ELF-1 (cell line): ENCODE measurements at regions not wholly inside any gene's neighbourhood (a gene's known extent, or its start where the extent isn't known, plus 50 kb on each side); places are given as distances from the start of the nearest gene placed in this dataset.

Experiments
- DNase-seq: peaks from one replicate; pipeline ENCODE4 v3.0.0-alpha.2; 2016; ENCODE audit warnings: low read depth, low spot score

DNA sequence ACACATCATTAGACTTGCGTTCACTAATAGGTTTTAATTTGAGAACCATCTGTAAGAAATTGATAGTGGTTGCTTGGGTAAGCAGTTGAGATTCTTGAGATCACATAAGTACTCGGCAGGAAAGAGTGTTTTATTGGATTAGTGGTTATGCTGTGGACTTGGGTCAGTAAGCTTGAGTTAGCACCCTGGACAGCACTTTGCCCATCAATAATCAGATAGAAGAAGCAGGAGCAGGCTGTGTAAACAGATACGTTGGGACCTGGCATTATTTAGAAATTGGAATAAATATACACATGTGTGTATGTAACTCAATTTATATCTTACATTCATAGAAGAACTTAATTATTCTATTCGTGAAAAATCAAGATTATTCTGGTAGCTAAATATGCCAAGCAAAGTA is 357.5 kb upstream of the SMIM31 start:
- DNase-seq, result no peak

DNA sequence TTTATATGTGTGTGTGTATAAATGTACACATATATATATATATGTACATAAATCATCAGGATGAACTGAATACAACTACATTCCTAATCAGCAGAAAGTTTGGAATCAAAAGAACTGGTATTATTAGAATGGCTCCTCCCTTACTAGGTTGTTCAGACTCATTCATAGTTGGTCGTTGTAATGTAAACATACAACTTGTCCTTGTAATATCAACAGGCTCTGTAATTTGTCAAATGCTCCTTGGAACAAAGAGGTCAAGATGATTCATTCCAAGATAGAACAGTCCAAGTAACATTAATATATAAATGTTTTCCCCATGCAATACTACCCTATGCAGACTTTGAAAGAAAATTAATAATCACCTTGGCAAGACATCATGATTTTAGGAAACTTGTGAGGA is 351.4 kb upstream of the SMIM31 start:
- DNase-seq, result no peak

DNA sequence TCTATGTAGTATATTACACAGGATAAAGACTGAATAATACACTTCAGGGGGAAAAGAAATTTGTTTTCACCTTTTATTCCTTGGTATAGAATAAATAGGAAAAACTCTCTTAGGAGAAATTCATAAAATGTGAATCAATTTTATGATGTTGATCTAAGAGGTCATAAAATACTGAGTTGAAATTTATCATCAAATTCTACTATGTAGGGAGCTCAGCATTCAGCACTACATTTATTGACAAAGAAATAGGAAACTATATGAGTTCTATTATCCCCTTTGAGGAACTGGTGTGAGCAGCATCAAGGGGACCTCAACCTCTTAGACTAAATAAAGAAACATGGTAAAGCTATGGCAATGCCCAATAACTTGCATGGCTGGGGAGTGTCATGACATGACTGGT is 348.2 kb upstream of the SMIM31 start:
- no peak for DNase-seq

DNA sequence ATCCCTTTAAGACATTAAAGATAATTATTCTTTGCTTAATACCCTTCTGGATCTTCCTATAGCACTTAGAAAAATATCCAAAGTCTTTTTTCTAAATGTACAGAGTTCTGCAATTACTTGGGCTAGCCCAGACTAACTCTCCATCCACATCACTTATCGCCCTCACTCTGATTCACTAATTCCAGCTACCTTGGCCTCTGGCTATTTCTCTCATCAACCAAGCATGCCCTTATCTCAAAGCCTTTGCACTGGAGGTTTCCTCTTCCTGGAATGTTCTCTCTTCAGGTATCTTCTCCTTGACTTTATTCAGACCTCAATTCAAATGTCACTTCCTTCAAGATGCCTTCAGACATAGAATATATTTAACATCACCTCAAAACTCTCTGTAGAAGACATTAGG is 345.1 kb upstream of the SMIM31 start:
- DNase-seq, result no peak

DNA sequence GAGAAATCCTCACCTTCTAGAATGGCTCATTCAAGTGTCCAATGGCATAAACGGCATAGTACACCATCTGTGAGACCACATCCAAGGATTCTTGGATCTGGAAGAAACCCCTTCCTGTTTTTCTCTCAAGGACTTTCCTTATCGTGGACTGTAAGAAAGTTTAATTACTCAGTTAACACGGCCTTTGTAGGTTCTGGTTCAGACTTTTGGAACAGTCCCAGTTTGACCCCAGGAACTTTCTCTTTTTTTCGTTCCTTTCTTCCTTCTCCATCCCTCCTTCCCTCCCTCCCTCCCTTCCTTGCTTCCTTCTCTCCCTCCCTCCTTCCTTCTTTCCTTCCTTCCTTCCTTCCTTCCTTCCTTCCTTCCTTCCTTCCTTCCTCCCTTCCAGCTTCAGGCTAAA is 343.5 kb upstream of the SMIM31 start:
- DNase-seq, result no peak

DNA sequence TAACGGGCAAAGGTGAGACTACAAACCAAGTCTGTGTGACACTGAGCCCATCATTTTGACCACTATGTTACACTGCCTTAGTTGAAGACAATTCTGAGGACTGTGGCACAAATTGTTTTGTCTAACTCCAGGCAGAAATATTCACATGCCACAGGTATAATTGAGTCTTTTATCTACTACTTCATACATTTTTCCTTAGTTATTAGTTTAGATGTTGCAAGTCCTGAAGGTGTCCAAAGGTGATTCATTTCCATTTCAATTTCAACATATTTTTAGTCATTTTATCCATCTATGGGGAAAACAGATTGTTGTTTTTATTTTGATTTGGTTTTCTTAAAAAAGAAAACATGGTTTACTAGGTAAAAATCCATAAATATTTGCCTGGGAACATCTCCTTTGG is 341.7 kb upstream of the SMIM31 start:
- no peak for DNase-seq

DNA sequence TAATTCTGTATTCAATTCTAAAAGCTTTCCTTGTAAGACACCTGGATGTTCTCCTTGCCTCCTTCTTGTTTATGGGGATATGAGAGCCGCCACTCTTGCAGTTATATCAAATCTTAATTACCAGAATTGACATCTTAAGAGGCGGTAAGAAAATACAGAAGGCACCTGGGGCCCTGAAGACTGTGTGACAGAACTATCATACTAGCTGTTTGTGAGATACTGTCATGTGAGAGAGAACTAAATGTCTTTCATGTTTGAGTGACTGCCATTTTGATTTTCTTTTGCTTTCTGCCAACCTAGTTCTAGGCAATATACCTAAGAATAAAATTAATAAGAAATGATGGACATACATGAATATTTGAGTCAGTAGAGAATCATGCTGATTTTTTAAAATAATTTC is 340.2 kb upstream of the SMIM31 start:
- DNase-seq, result no peak

DNA sequence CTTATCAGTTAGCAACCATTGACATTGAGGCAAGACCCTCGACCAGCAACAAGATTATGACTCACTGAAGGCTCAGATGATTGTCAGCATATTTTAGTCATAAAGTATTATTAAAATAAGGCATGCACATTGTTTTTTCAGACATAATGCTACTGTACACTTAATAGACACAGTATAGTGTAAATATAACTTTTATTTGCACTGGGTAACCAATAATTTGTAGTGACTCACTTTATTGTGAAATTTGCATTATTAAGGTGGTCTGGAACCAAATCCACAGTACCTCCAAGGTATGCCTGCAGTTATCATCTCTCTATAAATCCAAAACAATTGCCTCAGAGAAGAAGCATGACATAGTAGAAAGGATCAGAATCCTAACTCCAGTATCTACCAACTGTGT is 330.1 kb upstream of the SMIM31 start:
- DNase-seq, result no peak

DNA sequence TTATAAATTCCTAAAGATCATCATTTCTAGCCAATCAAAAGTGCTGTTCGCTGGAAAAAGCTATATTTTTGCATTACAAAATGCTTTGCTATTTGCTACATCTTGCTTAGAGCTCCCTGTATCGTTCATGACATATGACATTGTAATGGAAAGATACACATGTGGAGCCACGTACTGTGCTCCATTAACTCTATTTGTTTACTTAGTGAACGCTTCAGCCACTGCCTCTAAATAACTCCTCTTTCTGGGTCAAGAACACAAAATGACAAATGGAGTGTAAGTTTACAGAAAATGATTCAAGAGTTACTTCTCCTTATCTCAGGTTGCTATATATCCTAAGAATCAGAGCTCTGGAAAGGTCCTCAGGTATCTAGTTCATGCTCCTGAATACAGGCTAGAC is 329.1 kb upstream of the SMIM31 start:
- DNase-seq, result no peak

DNA sequence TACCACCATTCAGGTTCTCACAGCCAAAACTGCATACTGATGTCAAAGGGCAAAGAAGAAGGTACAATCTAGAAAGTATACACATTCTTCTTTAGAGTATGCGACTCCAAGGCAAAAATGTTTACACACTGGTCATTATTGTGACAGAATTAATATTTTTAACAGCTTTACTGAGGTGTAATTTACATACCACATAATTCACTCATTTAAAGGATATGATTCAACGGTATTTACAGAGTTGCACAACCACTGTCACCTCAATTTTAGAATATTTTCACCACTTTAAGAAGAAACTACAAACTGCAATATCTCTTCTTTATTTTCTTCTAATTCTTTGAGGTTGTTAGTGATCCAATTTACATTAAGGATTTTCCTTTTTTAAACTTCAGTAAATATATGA is 325.4 kb upstream of the SMIM31 start:
- DNase-seq, result no peak

DNA sequence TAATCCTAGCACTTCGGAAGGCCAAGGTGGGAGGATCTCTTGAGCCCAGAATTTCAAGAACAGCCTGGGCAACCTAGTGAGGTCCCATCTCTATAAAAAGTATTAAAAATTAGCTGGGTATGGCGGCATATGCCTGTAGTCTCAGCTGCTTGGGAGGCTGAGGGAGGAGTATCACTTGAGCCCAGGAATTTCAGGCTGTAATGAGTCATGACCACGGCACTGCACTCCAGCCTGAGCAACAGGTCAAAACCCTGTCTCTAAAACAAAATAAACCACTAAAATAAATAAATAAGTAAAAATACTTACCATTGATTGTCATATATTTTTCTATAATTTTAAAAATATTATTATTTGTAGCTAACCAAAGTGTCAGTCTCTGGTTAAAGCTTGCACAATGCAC is 315.6 kb upstream of the SMIM31 start:
- no peak for DNase-seq

DNA sequence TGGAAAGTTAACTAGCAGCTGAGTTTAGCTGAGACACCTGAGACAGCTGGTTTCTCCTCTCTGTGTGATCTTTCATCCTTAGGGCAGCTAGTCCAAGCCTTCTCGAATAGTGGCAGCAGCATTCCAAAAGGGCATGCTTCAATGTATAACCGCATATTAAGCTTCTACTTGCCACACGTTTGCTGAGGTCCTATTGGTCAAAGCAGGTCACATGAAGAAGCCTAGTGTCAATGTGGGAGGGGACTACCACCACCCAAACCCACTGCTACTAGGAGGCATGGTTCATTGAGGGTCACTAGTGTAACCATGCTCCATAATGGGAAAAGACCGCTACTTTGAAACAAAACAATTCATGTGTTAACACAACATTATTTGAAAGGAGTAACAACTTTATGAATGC is 314.9 kb upstream of the SMIM31 start:
- DNase-seq, result no peak

DNA sequence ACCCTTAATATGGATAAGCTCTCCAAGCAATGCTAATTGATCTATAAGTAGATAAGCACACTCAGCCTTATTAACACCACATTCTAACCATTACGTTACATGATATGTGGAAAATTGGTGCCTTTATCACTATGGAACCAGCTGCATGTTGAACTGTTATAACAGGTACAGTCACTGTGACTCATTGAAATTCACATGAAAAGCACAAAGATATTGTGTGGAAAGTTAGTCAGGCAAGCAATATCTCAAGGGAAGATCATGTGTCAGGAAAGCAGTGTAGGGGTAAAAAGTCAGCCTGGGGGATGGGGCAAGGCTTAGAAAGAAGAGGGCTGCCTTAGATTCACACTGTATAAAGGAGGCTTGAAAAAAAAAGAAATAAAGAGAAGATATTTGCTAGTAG is 313.7 kb upstream of the SMIM31 start:
- DNase-seq, result no peak

DNA sequence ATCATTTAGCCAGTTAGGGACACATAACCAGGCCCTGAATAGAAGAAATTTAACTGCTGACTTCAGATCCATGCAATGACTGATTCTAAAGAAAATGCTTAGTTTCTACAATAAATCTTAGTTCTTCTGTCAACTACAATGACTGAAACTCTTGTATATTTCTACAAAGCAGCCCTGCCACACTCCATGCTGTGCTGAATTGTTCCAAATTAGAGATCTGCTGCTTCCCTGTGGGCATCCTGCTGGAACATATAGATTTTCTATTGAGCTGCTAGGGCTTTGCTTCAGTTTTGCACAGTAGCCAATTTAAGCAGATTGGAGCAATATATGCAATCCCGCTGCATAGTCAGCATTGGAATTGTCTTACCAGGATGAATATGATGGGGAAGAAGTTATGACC is 312.8 kb upstream of the SMIM31 start:
- no peak for DNase-seq

DNA sequence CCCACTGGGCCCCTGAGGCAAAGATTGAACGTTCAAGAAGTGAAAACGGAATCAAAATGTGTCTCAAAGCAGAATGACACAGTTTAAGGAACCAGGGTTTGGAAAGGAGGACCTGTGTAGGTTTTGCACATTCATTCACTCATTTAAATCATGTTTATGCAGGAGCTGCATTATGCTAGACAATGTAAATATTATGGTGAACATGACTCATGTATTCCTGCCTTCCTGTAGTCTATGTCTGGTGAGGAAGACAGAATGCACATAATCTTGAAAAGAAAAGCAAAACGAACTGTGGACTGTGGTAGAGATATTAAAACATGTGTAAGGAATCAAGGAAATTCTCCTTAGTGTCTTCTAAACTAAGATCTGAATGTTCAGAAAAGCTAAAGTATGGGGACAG is 311.8 kb upstream of the SMIM31 start:
- DNase-seq, result no peak

DNA sequence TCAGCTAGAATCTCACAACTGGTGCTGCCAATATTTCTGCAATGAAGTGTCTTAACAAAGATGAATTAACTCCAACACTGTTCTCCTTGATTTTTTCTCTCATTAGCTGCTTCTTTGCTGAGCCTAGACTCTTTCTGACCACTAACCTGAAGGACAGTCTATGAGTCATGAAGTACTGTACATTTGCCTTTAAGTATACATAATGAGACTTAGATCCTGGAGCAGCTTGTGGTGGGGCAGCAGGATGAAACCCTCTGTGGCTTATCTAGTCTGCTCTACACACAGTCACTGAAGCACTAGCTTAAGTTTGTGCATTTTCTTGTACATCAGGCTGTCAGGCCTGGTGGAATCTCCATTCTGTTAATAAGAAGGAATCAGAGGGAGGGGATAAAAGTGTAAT is 307.4 kb upstream of the SMIM31 start:
- no peak for DNase-seq

DNA sequence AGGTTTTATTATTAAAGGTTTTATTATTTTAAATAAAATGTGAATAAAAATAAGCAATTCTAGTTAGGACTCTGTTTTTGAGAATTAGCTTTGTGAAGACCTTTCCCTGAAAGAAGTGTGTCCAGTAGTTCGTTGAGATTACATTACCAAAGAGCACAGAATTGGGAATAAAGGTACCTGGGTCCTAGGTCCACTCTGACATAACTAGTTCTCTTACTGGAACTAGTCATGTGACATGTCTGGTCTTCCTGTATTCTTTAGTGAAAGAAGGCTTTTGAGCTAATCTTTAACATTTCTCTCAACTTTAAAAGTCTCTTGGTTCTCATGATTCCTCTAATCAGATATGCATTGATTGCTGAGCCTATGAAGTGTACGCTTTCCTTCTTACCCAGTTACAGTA is 292.0 kb upstream of the SMIM31 start:
- DNase-seq, result no peak

DNA sequence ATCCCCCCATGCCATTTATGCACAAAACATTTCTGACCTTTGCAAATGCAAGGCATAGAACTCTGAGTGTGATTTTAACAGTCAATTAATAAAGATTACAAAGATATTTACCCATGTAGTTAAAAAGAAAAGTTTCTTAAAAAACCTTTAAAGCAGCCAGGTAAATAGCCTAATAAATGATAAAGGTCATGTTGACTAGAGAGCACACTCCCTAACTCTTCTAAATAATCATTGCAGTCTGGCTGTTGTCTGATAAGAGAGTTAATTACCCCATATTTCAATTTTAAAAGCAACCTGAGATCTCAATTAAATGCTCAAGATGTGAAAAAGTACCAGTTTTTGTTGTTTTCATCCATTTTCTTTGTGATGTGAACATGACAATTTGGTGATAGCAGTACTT is 291.5 kb upstream of the SMIM31 start:
- DNase-seq, result no peak

DNA sequence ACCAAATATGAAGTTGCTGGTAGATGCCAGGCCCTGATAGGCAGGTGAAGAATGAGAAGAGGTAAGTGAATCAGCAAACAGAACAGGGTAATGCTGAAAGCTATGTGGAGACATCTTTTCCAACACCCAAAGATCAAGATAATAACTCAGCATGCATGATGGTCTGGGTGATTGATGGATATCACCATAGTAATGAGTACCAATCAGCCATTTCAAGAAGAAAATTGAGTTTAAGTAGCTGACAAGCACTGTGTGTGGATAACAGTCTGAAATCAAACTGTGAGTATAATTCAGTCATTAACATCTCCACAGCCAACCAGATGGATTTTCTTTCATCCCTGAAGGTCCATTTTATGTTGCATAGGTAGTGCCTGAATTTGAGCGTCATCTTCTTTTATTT is 289.6 kb upstream of the SMIM31 start:
- DNase-seq, result no peak

DNA sequence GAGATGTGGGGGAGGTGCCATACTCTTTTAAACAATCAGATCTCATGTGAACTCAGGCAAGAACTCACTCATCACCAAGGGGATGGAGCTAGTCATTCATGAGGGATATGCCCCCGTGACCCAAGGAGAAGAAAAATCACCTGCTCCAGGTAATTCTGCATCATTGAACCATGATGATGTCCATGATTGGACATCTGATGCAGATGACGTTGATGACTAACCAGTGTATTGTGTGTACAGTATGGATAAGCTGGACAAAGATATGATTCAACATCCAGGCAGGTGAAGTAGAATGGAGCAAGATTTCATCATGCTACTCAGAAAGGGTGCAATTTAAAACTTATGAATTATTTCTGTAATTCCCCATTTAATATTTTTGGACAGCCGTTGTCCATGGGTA is 286.4 kb upstream of the SMIM31 start:
- DNase-seq, result no peak

DNA sequence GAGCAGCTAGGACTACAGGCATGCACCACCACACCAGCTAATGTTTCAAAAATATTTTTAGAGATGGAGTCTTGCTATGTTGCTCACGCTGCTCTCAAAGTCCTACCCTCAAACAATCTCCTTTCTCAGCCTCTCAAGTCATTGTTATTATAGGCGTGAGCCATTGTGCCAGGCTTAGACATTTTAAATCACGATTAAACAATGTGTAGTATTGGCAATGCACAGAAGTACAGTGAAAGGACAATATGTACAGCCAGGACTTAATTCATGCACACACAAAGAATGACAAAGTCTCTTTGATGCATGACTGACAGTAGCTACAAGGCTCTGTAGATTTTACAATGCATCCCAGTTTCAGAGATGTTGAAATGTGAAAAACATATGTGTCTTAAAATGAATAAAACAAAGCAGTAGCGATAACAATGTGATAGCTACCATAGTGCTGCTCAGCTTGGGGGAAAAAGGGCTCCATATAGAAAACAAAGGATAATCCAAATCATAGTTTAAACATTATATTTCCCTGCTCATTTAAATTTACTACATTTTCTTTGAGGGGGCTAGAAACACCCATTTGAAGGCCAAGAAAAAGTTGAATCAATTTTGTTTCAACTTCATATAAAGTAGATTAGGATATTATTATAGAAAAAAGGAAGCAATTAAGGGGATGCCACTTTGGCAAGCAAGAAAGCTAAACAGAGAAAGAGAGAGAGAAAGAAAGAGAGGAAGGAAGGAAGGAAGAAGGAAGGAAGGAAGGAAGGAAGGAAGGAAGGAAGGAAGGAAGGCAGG is 272.4 kb upstream of the SMIM31 start:
- DNase-seq, result no peak

DNA sequence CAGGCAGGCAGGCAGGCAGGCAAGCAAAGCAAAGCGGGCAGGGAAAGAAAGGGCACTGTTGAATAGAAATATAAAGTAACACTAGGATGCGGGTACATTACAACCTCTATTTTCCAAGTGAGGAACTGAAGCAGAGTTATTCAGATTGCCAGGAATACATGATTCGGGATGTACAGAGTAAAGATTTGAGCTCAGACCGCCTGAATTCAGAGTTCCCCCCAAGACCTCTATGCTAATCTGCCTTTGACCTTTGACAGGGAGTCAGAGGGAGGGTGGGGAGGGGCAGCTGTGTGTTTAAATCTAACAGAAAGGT is 271.9 kb upstream of the SMIM31 start:
- DNase-seq, result no peak

DNA sequence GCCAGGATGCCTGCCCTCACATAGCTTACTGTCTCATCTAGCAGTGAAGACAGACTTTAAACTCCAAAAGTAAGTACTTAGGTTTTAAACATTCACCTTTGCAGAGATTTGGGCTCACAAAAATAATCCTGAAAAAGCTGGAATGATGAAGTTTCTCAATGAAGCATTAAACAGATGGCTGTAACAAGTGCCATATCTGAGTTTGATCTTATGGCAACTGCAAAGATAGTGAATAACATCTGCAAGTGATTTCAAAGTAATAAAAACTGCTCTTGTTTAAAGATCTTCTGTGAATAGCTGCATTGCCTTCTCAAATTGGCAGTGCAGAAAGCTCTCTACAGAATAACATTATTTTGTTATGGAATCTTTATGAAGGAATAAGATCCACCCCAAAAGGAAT is 271.2 kb upstream of the SMIM31 start:
- DNase-seq, result no peak

DNA sequence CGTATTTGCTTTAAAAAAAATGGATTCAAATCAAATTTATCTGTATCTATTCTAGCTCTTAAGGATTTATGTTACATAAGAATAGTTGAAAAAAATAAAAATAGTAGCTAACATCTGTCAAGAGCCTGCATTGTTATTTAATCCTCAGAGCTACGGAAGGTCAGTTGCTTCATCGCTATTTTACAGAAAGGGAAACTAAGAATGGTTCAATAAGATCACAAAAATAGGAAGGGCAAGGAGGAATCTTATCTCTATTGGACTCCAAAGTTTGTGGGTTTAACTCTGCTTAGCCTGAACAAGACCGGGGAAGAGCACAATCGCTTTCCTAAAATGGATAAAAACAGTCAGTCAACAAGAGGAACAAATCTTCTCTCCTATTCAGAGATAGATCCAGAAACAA is 270.2 kb upstream of the SMIM31 start:
- DNase-seq, result no peak
